GM18858 (cell line): ENCODE measurements at regions not wholly inside any gene's neighbourhood (a gene's known extent, or its start where the extent isn't known, plus 50 kb on each side); places are given as distances from the start of the nearest gene placed in this dataset.

Experiments
- ATAC-seq: cut with Tn5 transposase; IDR thresholded peaks from one replicate; pipeline ENCODE4 v1.9.1; 2021; ENCODE audit not compliant: unreplicated experiment

DNA sequence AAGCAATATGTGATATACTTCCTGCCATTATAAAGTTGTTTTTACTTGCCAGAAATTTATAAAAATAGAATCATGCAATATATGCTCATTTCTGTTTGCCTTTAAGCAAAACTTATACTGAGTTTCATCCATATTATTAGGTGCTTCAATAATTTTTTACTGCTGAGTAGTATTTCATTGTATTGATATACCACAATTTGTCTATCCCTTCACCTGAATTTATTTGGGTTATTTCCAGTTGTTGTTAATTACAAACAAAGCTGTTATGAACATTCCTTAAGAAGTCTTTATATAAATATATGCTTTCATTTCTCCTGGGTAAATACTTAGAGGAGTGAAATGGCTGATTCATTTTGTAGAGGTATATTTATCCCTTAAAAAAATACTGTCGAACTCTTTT, 864.1 kb downstream of the HACE1 start:
- ATAC-seq = no peak

GRCh38 chr6:103983860-103984259, 875.9 kb downstream of the HACE1 start:
- no peak for ATAC-seq

DNA sequence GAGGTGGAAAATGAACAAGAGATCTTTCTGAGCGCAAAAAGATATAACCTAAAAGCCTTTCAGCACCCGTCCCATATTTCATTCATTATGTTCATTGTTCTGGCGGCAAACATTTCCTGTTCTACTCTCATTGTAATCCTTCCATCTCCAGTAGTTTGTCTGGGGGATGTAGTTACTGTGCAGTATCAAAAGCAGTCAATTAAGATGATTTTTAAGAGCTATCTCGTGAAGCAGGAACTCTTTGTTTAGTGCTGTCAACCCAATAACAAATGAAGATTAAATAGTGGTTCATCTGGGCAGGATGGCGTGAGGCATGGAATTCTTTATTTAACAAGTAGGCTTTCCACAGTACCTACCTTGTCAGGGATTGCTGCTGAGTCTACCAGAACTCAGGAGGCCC, 876.7 kb downstream of the HACE1 start:
- ATAC-seq = no peak

DNA sequence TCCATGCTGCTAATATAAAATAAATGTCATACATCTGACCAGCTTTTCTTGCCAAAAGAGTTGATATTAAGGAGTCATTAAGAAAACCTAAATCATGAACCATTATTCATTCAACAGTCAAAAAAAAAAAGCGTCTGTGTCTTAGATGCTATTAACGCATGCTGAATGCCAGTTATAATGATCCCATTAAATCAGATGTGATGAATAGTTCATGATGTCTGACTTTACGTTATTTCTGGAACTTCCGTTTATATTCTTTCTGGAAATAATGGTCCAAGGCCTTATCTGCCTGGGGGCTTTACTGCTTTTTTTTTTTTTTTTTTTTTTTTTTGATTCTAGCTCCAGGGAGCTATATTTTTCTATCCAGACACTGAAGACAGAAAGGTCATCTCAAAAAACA, 877.1 kb downstream of the HACE1 start:
- no peak for ATAC-seq

GRCh38 chr6:103979308-103979707, 880.4 kb downstream of the HACE1 start:
- no peak for ATAC-seq

- no peak for ATAC-seq
Measured at GRCh38 chr6:103937389-103937788, 922.3 kb downstream of the HACE1 start.

- no peak for ATAC-seq
Measured at GRCh38 chr6:103925317-103925716, 934.4 kb downstream of the HACE1 start.

GRCh38 chr6:103910018-103910417, 949.7 kb downstream of the HACE1 start:
- no peak for ATAC-seq

DNA sequence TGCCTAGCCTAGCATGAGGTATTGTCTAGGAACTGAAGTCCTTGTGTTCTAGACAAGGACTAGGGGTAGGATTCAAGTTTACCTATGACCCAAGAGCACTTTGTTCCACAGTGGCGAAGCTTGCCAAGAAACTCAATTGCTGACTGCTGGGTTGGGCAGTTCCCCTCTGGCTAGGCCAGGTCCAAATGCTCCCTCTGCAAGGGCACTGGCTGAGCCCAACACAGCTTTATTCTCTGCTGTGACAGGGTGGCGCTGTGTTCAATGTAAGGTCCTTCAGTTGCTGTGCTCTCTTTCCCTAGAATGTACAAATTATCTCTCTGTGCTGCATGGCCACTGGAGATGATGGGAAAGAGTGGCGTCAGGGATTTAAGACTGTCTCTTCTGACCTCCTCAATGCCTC, 950.8 kb downstream of the HACE1 start:
- ATAC-seq = no peak

- ATAC-seq = peak; percentile 66
Measured at GRCh38 chr6:103895136-103895535, 964.6 kb downstream of the HACE1 start.

DNA sequence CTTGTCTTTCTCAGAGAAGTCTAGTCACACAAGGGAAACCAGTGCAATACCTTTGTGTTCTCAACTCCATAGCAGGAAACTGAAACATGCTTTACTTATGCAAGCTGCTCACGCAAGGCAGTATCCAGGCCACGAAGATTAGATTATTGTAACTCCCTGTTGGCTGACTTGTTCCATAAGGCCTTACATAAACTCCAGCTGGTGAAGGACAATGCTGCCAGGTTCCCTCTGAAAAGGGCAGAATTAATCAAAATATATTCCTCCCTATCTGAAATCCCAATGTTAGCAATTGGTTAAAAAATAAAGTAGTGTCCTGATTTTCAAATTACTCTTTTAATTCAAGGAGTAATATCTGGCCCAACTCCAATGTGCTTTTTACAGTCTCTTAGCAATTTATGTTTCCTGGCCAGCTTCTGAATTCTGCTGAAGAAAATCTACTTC, 966.6 kb downstream of the HACE1 start:
- ATAC-seq = no peak

DNA sequence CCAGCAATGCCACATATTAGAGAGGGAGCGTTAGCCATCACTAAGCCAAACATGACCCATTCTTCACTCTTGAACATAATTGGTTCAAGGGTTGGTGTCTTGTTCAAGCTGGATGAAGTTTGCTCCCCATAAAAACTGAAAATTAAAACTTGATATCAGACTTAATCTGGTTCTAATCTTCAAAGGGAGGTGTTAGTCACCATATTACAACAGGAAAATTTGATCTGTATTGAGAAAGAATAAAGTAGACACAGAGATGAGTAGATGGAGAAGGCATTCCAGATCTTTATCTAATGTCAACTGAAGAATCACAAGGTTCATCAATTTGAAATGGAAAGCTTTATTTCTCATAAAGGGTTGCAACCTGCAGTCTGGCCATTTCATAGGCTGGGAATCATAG, 972.8 kb downstream of the HACE1 start:
- no peak for ATAC-seq

GRCh38 chr6:103885446-103885845, 974.3 kb downstream of the HACE1 start:
- no peak for ATAC-seq

DNA sequence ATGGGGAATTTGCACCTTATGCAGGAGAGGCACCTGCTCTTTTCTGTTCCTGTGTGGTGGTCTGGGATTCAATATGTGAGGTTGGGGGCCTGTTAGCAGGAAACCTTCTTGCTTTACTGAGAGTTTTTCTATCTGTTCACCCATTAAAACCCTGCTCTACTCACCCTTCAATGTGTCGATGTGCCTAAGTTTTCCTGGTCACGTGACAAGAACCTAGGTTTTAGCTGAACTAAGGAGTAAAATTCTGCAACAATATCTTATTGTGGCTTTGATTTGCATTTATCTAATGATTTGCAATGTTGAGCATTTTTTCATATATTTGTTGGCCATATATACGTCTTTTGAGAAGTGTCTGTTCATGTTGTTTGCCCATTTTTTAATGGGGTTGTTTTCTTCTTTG, 979.9 kb downstream of the HACE1 start:
- ATAC-seq = no peak

DNA sequence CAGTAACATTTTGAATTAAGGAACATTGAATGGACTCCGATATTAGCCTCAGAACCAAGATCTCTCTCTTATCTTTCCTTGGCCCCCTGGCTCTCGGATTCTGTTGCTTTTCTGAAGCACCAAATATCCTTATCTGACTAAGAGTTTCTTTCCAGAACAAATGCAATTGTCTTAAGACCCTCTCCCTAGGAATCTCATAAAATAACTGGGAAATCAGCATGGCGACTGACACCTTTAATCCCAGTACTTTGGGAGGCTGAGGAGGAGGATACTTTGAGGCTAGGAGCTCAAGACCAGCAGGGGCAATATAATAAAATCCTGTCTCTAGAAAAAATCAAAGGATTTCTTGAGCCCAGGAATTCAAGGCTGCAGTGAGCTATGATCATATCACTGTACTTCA, 984.5 kb downstream of the HACE1 start:
- no peak for ATAC-seq

DNA sequence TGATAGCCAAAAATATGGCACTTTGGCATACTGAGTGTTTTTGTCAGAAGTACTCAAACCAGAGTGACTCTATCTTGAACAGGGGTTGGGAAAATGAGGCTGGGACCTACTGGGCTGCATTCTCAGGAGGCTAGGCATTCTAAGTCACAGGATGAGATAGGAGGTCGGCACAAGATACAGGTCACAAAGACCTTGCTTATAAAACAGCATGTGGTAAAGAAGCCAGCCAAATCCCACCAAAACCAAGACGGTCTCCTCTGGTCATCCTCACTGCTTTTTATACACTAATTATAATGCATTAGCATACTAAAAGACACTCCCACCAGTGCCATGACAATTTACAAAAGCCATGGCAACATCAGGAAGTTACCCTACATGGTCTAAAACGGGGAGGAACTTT, 985.1 kb downstream of the HACE1 start:
- ATAC-seq = no peak

- ATAC-seq = no peak
Measured at GRCh38 chr6:103872678-103873077, 987.0 kb downstream of the HACE1 start.

- no peak for ATAC-seq
Measured at GRCh38 chr6:103872233-103872632, 987.5 kb downstream of the HACE1 start.

DNA sequence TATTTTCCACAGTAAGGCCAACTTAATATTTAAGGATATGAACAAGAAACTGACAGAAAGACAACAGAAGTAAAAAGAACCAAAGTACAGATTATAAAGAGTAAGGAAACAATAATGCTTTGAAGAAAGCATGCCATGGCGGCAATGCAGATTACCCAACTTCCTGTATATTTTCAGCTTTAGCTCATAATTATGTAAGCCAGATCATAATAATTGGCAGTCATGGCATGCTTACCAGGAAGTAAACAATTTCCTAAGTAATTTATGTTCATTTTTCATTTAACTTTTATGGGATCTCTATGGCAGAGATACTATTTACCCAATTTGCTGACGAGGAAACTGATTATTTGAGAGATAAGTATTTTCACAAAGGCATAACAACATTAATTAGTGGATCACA, 988.7 kb downstream of the HACE1 start:
- no peak for ATAC-seq

- no peak for ATAC-seq
Measured at GRCh38 chr6:103862297-103862696, 997.4 kb downstream of the HACE1 start.

DNA sequence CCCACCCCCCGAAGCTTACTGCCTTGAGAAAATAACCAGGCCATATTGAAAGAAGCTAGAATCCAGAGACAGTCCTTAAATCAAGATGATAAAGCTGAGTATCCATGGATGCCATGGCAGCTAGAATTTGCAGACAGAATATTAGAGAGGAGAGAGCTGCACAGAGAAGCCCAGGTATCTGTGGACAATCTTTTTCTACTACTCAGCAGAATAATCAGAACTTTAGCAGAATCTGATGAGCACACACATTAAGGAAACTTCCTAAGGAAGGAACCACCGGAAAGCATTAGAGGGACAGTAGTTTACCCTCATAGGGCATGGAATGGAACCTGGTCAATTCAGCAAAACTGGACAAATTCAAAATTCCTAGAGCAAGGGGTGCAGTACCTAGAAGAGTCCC, 1001.7 kb downstream of the HACE1 start:
- no peak for ATAC-seq

DNA sequence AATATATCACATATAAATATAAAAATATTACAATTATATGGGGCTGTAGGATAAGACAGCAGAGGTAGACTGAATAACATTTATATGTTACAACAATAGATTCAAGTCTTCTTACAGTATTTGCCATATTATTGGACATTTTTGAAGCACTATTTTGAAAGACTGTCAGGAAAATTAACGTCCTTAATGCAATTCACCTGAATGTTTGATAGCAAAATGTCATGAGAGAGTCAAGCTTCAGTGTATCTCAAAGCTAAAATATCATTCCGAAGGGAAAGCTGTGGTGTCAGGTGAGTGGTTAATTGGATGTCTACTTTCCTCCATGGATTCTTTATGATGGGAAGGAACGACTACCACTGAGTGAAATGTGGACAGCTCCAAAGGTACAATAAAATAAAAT, 1004.0 kb downstream of the HACE1 start:
- ATAC-seq = no peak

- ATAC-seq = no peak
Measured at GRCh38 chr6:103854059-103854458, 1005.7 kb downstream of the HACE1 start.

DNA sequence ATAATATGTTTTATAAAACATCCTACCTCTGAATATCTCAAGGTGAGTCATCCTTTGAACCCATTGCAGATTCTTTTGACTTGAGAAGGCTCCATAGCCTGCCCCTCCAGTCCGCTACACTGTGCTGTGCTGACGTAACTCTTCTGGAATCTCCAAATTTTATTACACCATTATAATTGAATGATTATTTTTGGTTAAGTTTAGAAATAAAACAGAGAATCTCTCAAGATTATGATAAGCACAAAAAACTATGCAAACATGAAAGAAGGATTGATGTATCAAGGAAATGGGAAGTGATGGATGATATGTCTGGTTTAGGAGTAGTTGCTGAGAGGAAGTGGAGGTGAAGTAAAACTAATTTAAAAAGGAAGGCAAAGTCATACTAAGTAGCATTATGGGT, 1021.3 kb downstream of the HACE1 start:
- no peak for ATAC-seq
